HEK293T (cell line): ENCODE measurements at regions not wholly inside any gene's neighbourhood (a gene's known extent, or its start where the extent isn't known, plus 50 kb on each side); places are given as distances from the start of the nearest gene placed in this dataset.

ENCODE experiments used
- BHLHE40 ChIP-seq: fragments of 450-650 bp; IDR thresholded peaks from 2 replicates; pipeline ENCODE4 v1.6.1; 2016; ENCODE audit warnings: mild to moderate bottlenecking, moderate library complexity, borderline replicate concordance
- CTBP1 ChIP-seq: fragments of 450-650 bp; IDR thresholded peaks from 2 replicates; pipeline ENCODE4 v1.6.1; 2016; ENCODE audit warnings: borderline replicate concordance
- ELF4 ChIP-seq: fragments of 450-650 bp; IDR thresholded peaks from 2 replicates; pipeline ENCODE4 v1.6.1; 2017; ENCODE audit warnings: antibody characterized with exemption
- FOXA1 ChIP-seq: fragments of 450-650 bp; IDR thresholded peaks from 2 replicates; pipeline ENCODE4 v1.6.1; 2016; ENCODE audit warnings: mild to moderate bottlenecking
- HDGF ChIP-seq: fragments of 450-650 bp; IDR thresholded peaks from 2 replicates; pipeline ENCODE4 v1.6.1; 2017; ENCODE audit warnings: antibody characterized with exemption, borderline replicate concordance
- NFRKB ChIP-seq: fragments of 450-650 bp; IDR thresholded peaks from 2 replicates; pipeline ENCODE4 v1.6.1; 2016; ENCODE audit warnings: mild to moderate bottlenecking, moderate library complexity
- SP1 ChIP-seq: fragments of 450-650 bp; IDR thresholded peaks from 2 replicates; pipeline ENCODE4 v1.6.1; 2017
- TARDBP ChIP-seq: fragments of 450-650 bp; IDR thresholded peaks from 2 replicates; pipeline ENCODE4 v1.6.1; 2016
- TF ChIP-seq, protein P1 (sequence below): fragments of 450-650 bp; IDR thresholded peaks from 2 replicates; pipeline ENCODE4 v1.6.1; 2016

DNA sequence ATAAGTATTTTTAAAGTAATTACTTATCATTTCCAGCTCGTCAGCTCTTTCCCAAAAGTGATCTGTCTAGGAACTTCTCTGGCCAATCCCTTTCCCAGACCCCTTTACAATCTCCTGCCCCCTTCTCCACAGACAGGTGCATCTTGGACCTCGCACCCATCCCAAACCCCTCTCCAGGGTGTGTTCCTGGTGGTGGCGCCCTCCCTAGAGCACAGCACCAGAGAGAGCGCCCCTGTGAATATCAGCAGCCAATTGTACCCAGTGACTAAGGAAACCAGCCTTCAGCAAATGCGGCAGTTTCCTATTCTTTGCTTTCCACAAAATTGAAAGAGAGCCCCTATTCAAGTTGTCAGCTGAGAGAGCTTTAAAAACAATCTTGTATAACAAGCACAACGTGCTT is 157.7 kb downstream of the RNASET2 start:
- TF ChIP-seq BHLHE40 (no peak), SP1 (no peak), HDGF (no peak), FOXA1 (no peak), NFRKB (no peak), CTBP1 (no peak), TARDBP (no peak), ELF4 (no peak)
- TF ChIP-seq, protein P1, sequence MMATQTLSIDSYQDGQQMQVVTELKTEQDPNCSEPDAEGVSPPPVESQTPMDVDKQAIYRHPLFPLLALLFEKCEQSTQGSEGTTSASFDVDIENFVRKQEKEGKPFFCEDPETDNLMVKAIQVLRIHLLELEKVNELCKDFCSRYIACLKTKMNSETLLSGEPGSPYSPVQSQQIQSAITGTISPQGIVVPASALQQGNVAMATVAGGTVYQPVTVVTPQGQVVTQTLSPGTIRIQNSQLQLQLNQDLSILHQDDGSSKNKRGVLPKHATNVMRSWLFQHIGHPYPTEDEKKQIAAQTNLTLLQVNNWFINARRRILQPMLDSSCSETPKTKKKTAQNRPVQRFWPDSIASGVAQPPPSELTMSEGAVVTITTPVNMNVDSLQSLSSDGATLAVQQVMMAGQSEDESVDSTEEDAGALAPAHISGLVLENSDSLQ, result no peak
